COLO829 (cell line): ENCODE measurements at regions not wholly inside any gene's neighbourhood (a gene's known extent, or its start where the extent isn't known, plus 50 kb on each side); places are given as distances from the start of the nearest gene placed in this dataset.
A peak's percentile ranks its signal among the peaks of the same experiment; 100 is the strongest.

Source experiments
- DNase-seq: peaks from one replicate; pipeline ENCODE4 v3.0.0; 2012; ENCODE audit warnings: low spot score

GRCh38 chr5:145506185-145506850 lies 328.8 kb downstream of the PRELID2 start:
- DNase-seq, result peak; percentile 47

GRCh38 chr5:145502906-145503305 lies 332.2 kb downstream of the PRELID2 start:
- DNase-seq, result no peak

GRCh38 chr5:145500710-145501109 lies 334.4 kb downstream of the PRELID2 start:
- no peak for DNase-seq

GRCh38 chr5:145499483-145499882 lies 335.7 kb downstream of the PRELID2 start:
- peak; percentile 53 for DNase-seq

GRCh38 chr5:145497052-145497451 lies 338.1 kb downstream of the PRELID2 start:
- DNase-seq, result no peak

- peak; percentile 82 for DNase-seq
Measured at GRCh38 chr5:145495741-145496140, 339.4 kb downstream of the PRELID2 start.

- no peak for DNase-seq
Measured at GRCh38 chr5:145495196-145495595, 339.9 kb downstream of the PRELID2 start.

- no peak for DNase-seq
Measured at GRCh38 chr5:145493435-145493834, 341.7 kb downstream of the PRELID2 start.

- DNase-seq, result no peak
Measured at GRCh38 chr5:145489516-145489915, 345.6 kb downstream of the PRELID2 start.

- DNase-seq, result peak; percentile 59
Measured at GRCh38 chr5:145484158-145484557, 351.0 kb downstream of the PRELID2 start.

GRCh38 chr5:145483212-145483611 lies 351.9 kb downstream of the PRELID2 start:
- DNase-seq, result no peak

GRCh38 chr5:145479857-145480256 lies 355.3 kb downstream of the PRELID2 start:
- no peak for DNase-seq

GRCh38 chr5:145479271-145479670 lies 355.9 kb downstream of the PRELID2 start:
- peak; percentile 8 for DNase-seq

GRCh38 chr5:145478651-145479050 lies 356.5 kb downstream of the PRELID2 start:
- no peak for DNase-seq

- DNase-seq, result no peak
Measured at GRCh38 chr5:145473042-145473642, 362.0 kb downstream of the PRELID2 start.

- DNase-seq, result no peak
Measured at GRCh38 chr5:145471831-145472612, 363.1 kb downstream of the PRELID2 start.

- no peak for DNase-seq
Measured at GRCh38 chr5:145471026-145471425, 364.1 kb downstream of the PRELID2 start.

- no peak for DNase-seq
Measured at GRCh38 chr5:145470396-145470979, 364.7 kb downstream of the PRELID2 start.

- no peak for DNase-seq
Measured at GRCh38 chr5:145467446-145467845, 367.7 kb downstream of the PRELID2 start.

GRCh38 chr5:145466533-145466932 lies 368.6 kb downstream of the PRELID2 start:
- no peak for DNase-seq

GRCh38 chr5:145465474-145466263 lies 369.5 kb downstream of the PRELID2 start:
- no peak for DNase-seq

GRCh38 chr5:145464171-145464570 lies 371.0 kb downstream of the PRELID2 start:
- no peak for DNase-seq
